RWPE1 (cell line): ENCODE measurements at regions not wholly inside any gene's neighbourhood (a gene's known extent, or its start where the extent isn't known, plus 50 kb on each side); places are given as distances from the start of the nearest gene placed in this dataset.
A peak's percentile ranks its signal among the peaks of the same experiment; 100 is the strongest.
"Not testable (repeated sequence)": the region's sequence is repeated elsewhere in the genome, so short reads cannot be mapped to it uniquely, and the experiment has no call there.

Experiments
- CTCF ChIA-PET: fragments of 350-600 bp; sonication (Branson Sonifier 250); formaldehyde crosslinking; extraction: SDS; loops from one replicate; lab custom pipeline; 2021; lab: Yijun Ruan, JAX
- POLR2A ChIA-PET: fragments of 400-600 bp; formaldehyde crosslinking; extraction: SDS; loops from one replicate; lab custom pipeline; 2020; ENCODE audit warnings: antibody characterized with exemption; ENCODE audit not compliant: low non-redundant PET; lab: Yijun Ruan, JAX
- DNase-seq: peaks from one replicate; pipeline ENCODE4 v3.0.0; 2012; ENCODE audit warnings: low spot score
- H3K27ac ChIP-seq: fragments of 450-650 bp; 2 replicates; pipeline ENCODE4 v1.5.1; 2017
- TF ChIP-seq, protein P1 (sequence below): fragments of 450-650 bp; conservative IDR thresholded peaks from 2 replicates; pipeline ENCODE4 v1.5.1; 2017; ENCODE audit warnings: low read depth, mild to moderate bottlenecking

DNA sequence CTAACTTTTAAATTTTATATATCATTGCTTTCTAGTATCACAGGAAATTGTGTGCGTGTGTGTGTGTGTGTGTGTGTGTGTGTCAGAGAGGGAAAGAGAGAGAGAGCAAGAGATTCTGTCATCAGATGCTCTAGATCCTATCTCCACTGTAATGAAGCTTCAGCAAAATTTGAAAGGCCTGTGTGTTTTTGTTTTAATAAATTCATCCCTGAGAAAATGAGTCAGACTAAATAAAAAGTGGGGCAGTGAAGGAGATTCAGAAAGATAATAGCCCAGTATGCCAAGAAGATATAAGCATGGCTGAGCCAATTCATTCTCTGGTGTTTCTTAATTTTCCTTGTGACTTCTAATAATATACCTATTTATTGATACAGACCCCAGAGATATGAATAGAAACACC is 184.2 kb upstream of the TMEM196 start:
- TF ChIP-seq, protein P1, sequence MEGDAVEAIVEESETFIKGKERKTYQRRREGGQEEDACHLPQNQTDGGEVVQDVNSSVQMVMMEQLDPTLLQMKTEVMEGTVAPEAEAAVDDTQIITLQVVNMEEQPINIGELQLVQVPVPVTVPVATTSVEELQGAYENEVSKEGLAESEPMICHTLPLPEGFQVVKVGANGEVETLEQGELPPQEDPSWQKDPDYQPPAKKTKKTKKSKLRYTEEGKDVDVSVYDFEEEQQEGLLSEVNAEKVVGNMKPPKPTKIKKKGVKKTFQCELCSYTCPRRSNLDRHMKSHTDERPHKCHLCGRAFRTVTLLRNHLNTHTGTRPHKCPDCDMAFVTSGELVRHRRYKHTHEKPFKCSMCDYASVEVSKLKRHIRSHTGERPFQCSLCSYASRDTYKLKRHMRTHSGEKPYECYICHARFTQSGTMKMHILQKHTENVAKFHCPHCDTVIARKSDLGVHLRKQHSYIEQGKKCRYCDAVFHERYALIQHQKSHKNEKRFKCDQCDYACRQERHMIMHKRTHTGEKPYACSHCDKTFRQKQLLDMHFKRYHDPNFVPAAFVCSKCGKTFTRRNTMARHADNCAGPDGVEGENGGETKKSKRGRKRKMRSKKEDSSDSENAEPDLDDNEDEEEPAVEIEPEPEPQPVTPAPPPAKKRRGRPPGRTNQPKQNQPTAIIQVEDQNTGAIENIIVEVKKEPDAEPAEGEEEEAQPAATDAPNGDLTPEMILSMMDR, result no peak
- peak; percentile 22 for DNase-seq
- POLR2A ChIA-PET, result no interaction called here
- H3K27ac ChIP-seq, result no peak overlapping the region
- CTCF ChIA-PET, result no interaction called here

DNA sequence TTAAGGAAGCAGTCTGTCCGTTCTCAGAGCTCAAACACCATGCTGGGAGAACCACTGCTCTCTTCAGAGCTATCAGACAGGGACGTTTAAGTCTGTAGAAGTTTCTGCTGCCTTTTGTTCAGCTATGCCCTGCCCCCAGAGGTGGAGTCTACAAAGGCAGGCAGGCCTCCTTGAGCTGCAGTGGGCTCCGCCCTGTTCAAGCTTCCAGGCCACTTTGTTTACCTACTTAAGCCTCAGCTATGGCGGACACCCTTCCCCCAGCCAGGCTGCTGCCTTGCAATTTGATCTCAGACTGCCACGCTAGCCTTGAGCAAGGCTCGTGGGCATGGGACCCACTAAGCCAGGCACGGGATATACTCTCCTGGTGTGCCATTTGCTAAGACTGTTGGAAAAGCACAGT is 180.7 kb upstream of the TMEM196 start:
- H3K27ac ChIP-seq, CTCF ChIA-PET, DNase-seq, POLR2A ChIA-PET: not testable (repeated sequence)

DNA sequence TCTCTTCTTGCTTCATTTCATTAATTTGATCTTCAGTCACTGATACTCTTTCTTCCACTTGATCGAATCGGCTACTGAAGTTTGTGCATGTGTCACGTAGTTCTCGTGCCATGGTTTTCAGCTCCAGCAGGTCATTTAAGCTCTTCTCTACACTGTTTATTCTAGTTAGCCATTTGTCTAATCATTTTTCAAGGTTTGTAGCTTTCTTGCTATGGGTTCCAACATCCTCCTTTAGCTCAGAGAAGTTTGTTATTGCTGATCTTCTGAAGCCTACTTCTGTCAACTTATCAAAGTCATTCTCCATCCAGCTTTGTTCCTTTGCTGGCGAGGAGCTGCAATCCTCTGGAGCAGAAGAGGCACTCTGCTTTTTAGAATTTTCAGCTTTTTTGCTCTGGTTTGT is 180.0 kb upstream of the TMEM196 start:
- DNase-seq, CTCF ChIA-PET, H3K27ac ChIP-seq, POLR2A ChIA-PET: not testable (repeated sequence)

DNA sequence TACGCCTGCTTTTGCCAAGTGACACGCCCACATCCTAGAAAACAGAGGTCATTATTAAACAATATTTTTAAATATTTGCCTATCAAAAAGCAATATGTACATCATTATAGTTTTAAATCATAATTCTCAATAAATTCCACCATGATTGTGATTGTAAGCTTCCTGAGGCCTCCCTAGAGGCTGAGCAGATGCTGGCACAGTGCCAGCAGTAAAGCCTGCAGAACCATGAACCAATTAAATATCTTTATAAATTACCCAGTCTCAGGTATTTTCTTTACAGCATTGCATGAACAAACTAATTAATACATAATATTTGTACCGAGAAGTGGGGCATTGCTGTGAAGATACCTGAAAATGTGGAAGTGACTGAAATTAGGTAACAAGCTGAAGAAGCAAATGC is 174.7 kb upstream of the TMEM196 start:
- TF ChIP-seq, protein P1, result no peak
- CTCF ChIA-PET, result no interaction called here
- no peak overlapping the region for H3K27ac ChIP-seq
- POLR2A ChIA-PET, result no interaction called here
- no peak for DNase-seq

DNA sequence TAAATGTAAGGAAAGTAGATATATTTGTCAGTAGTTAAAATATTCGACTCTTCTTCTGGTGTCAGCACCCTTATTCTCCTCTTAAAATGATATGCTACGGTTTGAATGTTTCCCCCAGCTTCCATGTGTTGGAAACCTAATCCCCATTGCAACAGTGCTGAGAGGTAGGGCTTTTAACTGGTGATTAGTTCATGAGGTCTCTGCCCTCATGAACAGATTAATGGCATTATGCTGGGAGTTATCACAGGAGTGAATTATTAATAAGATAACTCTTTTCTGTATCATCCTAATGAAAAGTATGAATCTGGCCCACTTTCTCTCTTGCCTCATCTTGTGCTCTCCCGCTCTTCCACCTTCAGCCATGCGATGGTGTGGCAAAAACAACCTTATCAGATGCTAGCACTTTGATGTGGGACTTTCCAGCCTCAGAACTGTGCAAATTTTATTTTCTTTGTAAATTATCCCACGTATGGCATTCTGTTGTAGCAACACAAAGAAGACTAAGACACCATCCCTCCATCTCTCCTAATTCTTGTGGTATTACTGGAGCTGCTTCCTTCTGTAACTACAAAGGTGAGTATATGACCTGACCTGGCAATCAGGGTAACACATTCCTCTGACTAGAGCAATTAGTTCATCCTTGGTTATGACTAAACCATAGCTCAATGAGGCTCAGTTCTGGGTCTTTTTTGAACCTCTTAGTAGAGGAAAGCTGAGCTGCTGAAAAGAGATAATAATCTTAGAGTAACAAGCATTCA is 171.1 kb upstream of the TMEM196 start:
- H3K27ac ChIP-seq, result no peak overlapping the region
- TF ChIP-seq, protein P1, result no peak
- ChIA-PET POLR2A (no interaction called here), CTCF (interaction anchor here (0.6 kb wide), 1 partner anchor 30 kb away, joined by 3 read pairs; no protein-coding TSS in a partner anchor)
- peak; percentile 13 for DNase-seq

DNA sequence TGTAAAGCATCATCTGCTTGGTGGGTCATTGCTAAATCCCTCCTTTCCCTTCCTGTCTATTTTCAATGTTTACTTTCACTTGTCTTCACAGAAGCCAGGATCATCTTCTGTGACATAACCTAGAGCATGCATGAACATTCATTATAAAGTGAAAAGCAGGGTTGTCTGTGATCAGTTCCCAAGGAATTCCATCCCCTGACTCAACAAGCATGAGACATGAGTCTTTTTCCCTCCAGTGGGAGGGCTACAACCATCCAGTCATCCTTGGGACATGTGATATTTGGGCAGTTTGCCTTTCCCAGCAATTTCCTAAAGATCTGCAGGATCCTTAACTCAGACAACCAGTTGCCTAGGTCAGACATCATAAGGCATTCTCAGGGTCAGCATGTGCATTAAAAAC is 166.3 kb upstream of the TMEM196 start:
- DNase-seq, result peak; percentile 42
- CTCF ChIA-PET, result no interaction called here

DNA sequence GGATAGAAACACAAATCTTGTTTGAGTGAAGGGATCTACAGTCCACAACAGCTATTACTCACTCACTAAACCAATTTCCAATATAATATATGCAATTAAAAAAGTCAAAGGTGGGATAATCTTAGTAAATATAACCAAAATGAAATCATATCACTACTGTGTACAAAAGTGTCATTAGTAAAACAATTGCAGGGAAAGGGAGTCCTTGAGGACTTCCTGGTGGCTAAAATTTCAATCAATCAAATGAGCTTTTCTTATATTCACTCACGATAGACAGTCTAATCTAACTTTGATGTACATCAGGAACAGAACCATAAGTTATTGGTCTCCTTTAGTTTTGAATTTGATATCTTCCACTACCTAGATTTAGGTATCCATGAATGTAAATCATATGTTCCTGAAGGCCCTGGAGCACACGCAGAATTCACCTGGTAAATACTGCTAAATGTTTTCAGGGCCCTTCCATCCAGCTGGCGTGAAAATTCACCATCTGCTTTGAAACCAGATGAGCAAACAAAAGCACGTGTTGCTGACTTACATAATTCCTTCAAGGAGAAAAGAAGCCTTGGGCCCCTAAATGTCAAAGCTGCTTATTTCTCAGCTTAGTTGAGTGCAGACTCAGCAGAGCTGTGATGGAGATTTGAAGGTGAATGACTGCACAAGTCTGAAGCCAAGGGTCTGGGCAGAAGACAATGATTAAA is 159.3 kb upstream of the TMEM196 start:
- ChIA-PET POLR2A (no interaction called here), CTCF (interaction anchor here (0.7 kb wide), 1 partner anchor 65 kb away, joined by 3 read pairs; no protein-coding TSS in a partner anchor)
- TF ChIP-seq, protein P1, result no peak
- DNase-seq, result no peak
- H3K27ac ChIP-seq, result no peak overlapping the region

More for the DNA sequence above, 166.3 kb upstream of the TMEM196 start:
- TF ChIP-seq, protein P1, result no peak
- POLR2A ChIA-PET, result no interaction called here
- H3K27ac ChIP-seq, result no peak overlapping the region
